Pancreas (tissue), 10 donors: ENCODE measurements at regions not wholly inside any gene's neighbourhood (a gene's known extent, or its start where the extent isn't known, plus 50 kb on each side); places are given as distances from the start of the nearest gene placed in this dataset.
"Not testable (repeated sequence)": the region's sequence is repeated elsewhere in the genome, so short reads cannot be mapped to it uniquely, and the experiment has no call there.

Experiments used
- ATAC-seq, 4 donors: fragments of 200-7000 bp; cut with Tn5 transposase; one replicate each; pipeline versions ENCODE4 v1.8.0 to v1.9.1; 2020; ENCODE audit warnings: mild to moderate bottlenecking in 4 of 4, moderate library complexity in 4 of 4
- DNase-seq, 6 donors: peaks; one replicate each; pipeline ENCODE4 v3.0.0-alpha.2; 2020
- FAIRE-seq: peaks from 2 replicates; lab custom pipeline; 2012; peaks lifted over from hg19 to GRCh38; lab: Jason Lieb, UNC
- H3K27ac ChIP-seq, 4 donors: fragments of 200-600 bp; sonication (generic); 1 replicate in 3 of 4; 2 replicates in 1 of 4; pipeline versions ENCODE4 v1.5.0 to v1.8.0; 2020
- H3K27me3 ChIP-seq, 4 donors: fragments of 200-600 bp; one replicate each; pipeline ENCODE4 v1.8.0; 2021
- H3K36me3 ChIP-seq, 3 donors: fragments of 200-600 bp; sonication (generic) in 1 of 3; one replicate each; pipeline versions ENCODE4 v1.5.0 to v1.8.0; 2020 to 2021
- H3K4me1 ChIP-seq, 3 donors: fragments of 200-600 bp; one replicate each; pipeline ENCODE4 v1.8.0; 2021
- H3K4me3 ChIP-seq, 4 donors: fragments of 200-600 bp; sonication (generic) in 2 of 4; one replicate each; pipeline versions ENCODE4 v1.5.0 to v1.8.0; 2020 to 2021
- H3K9me3 ChIP-seq, 4 donors: fragments of 200-600 bp; one replicate each; pipeline ENCODE4 v1.8.0; 2021
- CTCF ChIP-seq, 4 donors: fragments of 200-600 bp; sonication (generic) in 3 of 4; IDR thresholded peaks; one replicate each; pipeline versions ENCODE4 v1.5.0 to v1.8.0; 2021; ENCODE audit warnings: antibody characterized with exemption in 4 of 4
- WGBS, 2 donors: extraction: QIAGEN DNeasy Blood & Tissue Kit; methylation state at CpG; one replicate each; pipeline ENCODE4 v1.1.7; 2013; 5-methylcytosine and 5-hydroxymethylcytosine counted together
- intact Hi-C, 3 donors: fragments of 100-400 bp; cut with DNase I; formaldehyde crosslinking; loops; one replicate each; pipeline versions ENCODE4 v1.11.1 to v1.14.2; 2022
- donor health status: healthy with polysubstance abuse.
- donor health status: DM: no; HTN: no; CAD: no; lungs with moderate emphysema.
- donor health status: DM: no; HTN: no; CAD: no.
- donor health status: control.
- donor health status: control.
- donor health status: Bipolar disorder and iron deficiency.
- donor health status: DM: yes; HTN: yes; CAD: no.
- donor health status: DM: no; HTN: no; CAD: no.
- donor health status: DM: no; HTN: no; CAD: no.
- donor health status: DM: yes; HTN: yes; CAD: no.

- no peak for TF ChIP-seq CTCF (IDR thresholded peaks at IDR 0.05)
- WGBS, 2 donors, result 76 to 84% methylated on average over 1 of the region's 1 CpG
- no peaks in the 10 kb centered on the region for H3K9me3 ChIP-seq
- intact Hi-C loops, result no loop called here
- H3K4me1 ChIP-seq, result no peaks in the 10 kb centered on the region
- H3K4me3 ChIP-seq, result no peak overlapping the region
- no peak overlapping the region for H3K27ac ChIP-seq
- no peak for FAIRE-seq
- H3K36me3 ChIP-seq, result no peaks in the 10 kb centered on the region
- no peaks in the 10 kb centered on the region for H3K27me3 ChIP-seq
- no peak for ATAC-seq
- no peak for DNase-seq
These were observed 638.0 kb upstream of the VRK2 start for GRCh38 chr2:57408587-57408986.

DNA sequence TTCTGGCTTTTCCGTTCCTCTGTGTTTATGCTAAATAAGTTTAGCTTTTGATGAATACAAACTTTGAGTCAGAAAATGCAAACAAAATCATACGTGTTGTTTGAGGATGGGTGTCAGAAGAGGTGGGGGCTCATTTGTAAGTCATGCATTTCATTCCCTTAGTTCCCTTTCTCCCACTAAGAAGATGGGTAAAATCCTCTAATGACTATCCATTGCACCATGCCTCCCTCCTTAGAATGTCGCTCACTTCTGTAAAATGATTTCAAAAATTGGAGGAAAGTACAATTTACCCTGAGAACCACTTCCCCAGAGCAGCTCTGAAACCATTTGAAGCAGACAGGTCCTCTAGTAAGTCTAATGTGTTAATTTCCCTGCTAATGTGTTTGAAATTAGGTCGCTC lies 629.6 kb upstream of the VRK2 start:
- intact Hi-C loops, result no loop called here
- no peaks in the 10 kb centered on the region for H3K27me3 ChIP-seq
- TF ChIP-seq CTCF (IDR thresholded peaks at IDR 0.05), result no peak
- 70 to 72% methylated on average over 4 of the region's 4 CpGs for WGBS, 2 donors
- H3K4me1 ChIP-seq, result no peaks in the 10 kb centered on the region
- FAIRE-seq, result no peak
- no peak for DNase-seq
- no peak overlapping the region for H3K27ac ChIP-seq
- no peaks in the 10 kb centered on the region for H3K36me3 ChIP-seq
- H3K4me3 ChIP-seq, result no peak overlapping the region
- no peaks in the 10 kb centered on the region for H3K9me3 ChIP-seq
- ATAC-seq, result no peak

GRCh38 chr2:57418859-57419346 lies 627.7 kb upstream of the VRK2 start:
- intact Hi-C loops, H3K27me3 ChIP-seq, ATAC-seq, FAIRE-seq, DNase-seq, H3K9me3 ChIP-seq, H3K36me3 ChIP-seq, H3K27ac ChIP-seq, H3K4me3 ChIP-seq, H3K4me1 ChIP-seq: not testable (repeated sequence)
- WGBS, 2 donors, result 70 to 79% methylated on average over 13 to 14 of the region's 14 CpGs

DNA sequence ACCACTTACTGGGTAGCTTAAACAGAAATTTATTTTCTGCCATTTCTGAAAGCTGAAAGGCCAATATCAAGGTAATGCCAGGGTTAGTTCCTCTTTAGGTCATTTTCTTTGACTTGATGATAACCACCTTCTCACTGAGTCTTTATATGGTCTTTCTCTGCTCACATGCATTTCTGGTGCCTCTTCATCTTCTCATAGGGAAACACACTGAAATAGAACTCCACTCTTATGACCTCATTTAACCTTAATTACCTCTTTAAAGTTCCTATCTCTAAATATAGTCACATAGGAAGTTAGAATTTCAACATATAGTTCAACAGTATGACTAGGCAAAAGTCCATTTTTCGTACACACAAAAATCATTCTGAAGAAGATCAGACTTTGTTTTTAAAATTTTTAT lies 616.8 kb upstream of the VRK2 start:
- Histone ChIP-seq H3K4me3 (no peak overlapping the region), H3K27me3 (no peaks in the 10 kb centered on the region), H3K4me1 (no peaks in the 10 kb centered on the region), H3K36me3 (no peaks in the 10 kb centered on the region), H3K27ac (no peak overlapping the region), H3K9me3 (no peaks in the 10 kb centered on the region)
- no peak for TF ChIP-seq CTCF (IDR thresholded peaks at IDR 0.05)
- FAIRE-seq (no peak), DNase-seq (no peak), ATAC-seq (no peak)
- WGBS, 2 donors, result 29 to 75% methylated on average over 1 of the region's 1 CpG
- intact Hi-C loops, result no loop called here

DNA sequence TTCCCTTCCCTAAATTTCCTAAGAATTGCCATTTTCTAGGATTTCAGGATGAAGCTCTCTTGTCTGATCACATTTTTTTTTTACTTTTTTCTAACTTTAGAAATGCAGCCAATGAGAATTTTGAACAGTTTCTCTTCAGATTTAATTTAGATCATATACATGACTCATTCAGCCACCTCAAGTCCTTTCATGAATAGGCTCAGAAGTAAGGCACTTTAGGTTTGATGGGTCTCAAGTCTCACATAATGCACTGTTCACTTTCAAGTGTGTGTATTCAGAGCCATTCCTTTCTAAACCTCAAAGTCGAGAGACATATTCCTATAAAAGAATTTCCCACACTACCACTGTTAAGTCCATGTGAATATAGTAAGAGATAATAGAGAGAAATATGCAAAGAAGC lies 614.1 kb upstream of the VRK2 start:
- Histone ChIP-seq H3K36me3 (no peaks in the 10 kb centered on the region), H3K27ac (no peak overlapping the region), H3K4me3 (no peak overlapping the region), H3K27me3 (no peaks in the 10 kb centered on the region), H3K4me1 (no peaks in the 10 kb centered on the region), H3K9me3 (no peaks in the 10 kb centered on the region)
- DNase-seq (no peak), ATAC-seq (no peak), FAIRE-seq (no peak)
- 24 to 48% methylated on average over 1 of the region's 1 CpG for WGBS, 2 donors
- intact Hi-C loops, result no loop called here
- TF ChIP-seq CTCF (IDR thresholded peaks at IDR 0.05), result no peak
